H9 (cell line): ENCODE measurements at regions not wholly inside any gene's neighbourhood (a gene's known extent, or its start where the extent isn't known, plus 50 kb on each side); places are given as distances from the start of the nearest gene placed in this dataset.

Experiments used
- DNase-seq: peaks from one replicate; pipeline ENCODE4 v3.0.0-alpha.2; 2017
- H2AFZ ChIP-seq: one replicate; pipeline ENCODE4 v1.6.1; 2013; ENCODE audit warnings: mild to moderate bottlenecking, low read length, control low read depth, moderate library complexity
- H2AK5ac ChIP-seq: 2 replicates; pipeline ENCODE4 v1.6.1; 2013; ENCODE audit warnings: low read length, control low read depth, mixed read lengths; ENCODE audit not compliant: insufficient read length
- H2BK120ac ChIP-seq: one replicate; pipeline ENCODE4 v1.6.1; 2013; ENCODE audit warnings: low read depth, mild to moderate bottlenecking, low read length, control low read depth, inconsistent platforms; ENCODE audit not compliant: poor library complexity, severe bottlenecking
- H2BK12ac ChIP-seq: 2 replicates; pipeline ENCODE4 v1.6.1; 2013; ENCODE audit warnings: low read length, control low read depth, mixed read lengths, low read depth; ENCODE audit not compliant: insufficient read length
- H2BK15ac ChIP-seq: 2 replicates; pipeline ENCODE4 v1.6.1; 2013; ENCODE audit warnings: low read depth, low read length, control low read depth
- H2BK20ac ChIP-seq: one replicate; pipeline ENCODE4 v1.6.1; 2013; ENCODE audit warnings: low read depth, mild to moderate bottlenecking, low read length, control low read depth, inconsistent platforms; ENCODE audit not compliant: poor library complexity, severe bottlenecking
- H2BK5ac ChIP-seq: 2 replicates; pipeline ENCODE4 v1.6.1; 2013; ENCODE audit warnings: low read length, control low read depth, mixed read lengths; ENCODE audit not compliant: insufficient read length
- H3K14ac ChIP-seq: 2 replicates; pipeline ENCODE4 v1.6.1; 2013; ENCODE audit warnings: low read length, control low read depth; ENCODE audit not compliant: insufficient read depth
- H3K18ac ChIP-seq: 2 replicates; pipeline ENCODE4 v1.6.1; 2013; ENCODE audit warnings: low read depth, mild to moderate bottlenecking, mixed read lengths, low read length, control low read depth; ENCODE audit not compliant: insufficient read length
- H3K23ac ChIP-seq: 2 replicates; pipeline ENCODE4 v1.6.1; 2013; ENCODE audit warnings: low read length, control low read depth, mixed read lengths, low read depth; ENCODE audit not compliant: insufficient read length
- H3K23me2 ChIP-seq: 2 replicates; pipeline ENCODE4 v1.6.1; 2013; ENCODE audit warnings: low read depth, mild to moderate bottlenecking, mixed read lengths, low read length, control low read depth; ENCODE audit not compliant: insufficient read length, poor library complexity, severe bottlenecking
- H3K27ac ChIP-seq: 2 replicates; pipeline ENCODE4 v1.5.1; 2013; ENCODE audit warnings: low read length, control low read depth, mixed read lengths, low read depth; ENCODE audit not compliant: insufficient read length
- H3K27me3 ChIP-seq: 2 replicates; pipeline ENCODE4 v1.6.1; 2013; ENCODE audit warnings: low read length, control low read depth, inconsistent platforms; ENCODE audit not compliant: insufficient read depth
- H3K4ac ChIP-seq: 2 replicates; pipeline ENCODE4 v1.6.1; 2013; ENCODE audit warnings: low read depth, mild to moderate bottlenecking, control low read depth, inconsistent platforms, low read length, moderate library complexity
- H3K4me1 ChIP-seq: 2 replicates; pipeline ENCODE4 v1.6.1; 2013; ENCODE audit warnings: low read length, control low read depth, inconsistent platforms; ENCODE audit not compliant: insufficient read depth
- H3K4me2 ChIP-seq: 2 replicates; pipeline ENCODE4 v1.6.1; 2013; ENCODE audit warnings: low read length, control low read depth, mixed read lengths; ENCODE audit not compliant: insufficient read length, insufficient read depth
- H3K56ac ChIP-seq: 2 replicates; pipeline ENCODE4 v1.6.1; 2013; ENCODE audit warnings: low read depth, mild to moderate bottlenecking, mixed read lengths, low read length, control low read depth; ENCODE audit not compliant: insufficient read length
- H3K79me1 ChIP-seq: 2 replicates; pipeline ENCODE4 v1.6.1; 2013; ENCODE audit warnings: low read depth, mild to moderate bottlenecking, moderate library complexity, low read length, control low read depth, inconsistent platforms; ENCODE audit not compliant: insufficient read depth, poor library complexity, severe bottlenecking
- H3K79me2 ChIP-seq: 2 replicates; pipeline ENCODE4 v1.6.1; 2013; ENCODE audit warnings: low read length, control low read depth, inconsistent platforms; ENCODE audit not compliant: insufficient read depth
- H3K9ac ChIP-seq: 2 replicates; pipeline ENCODE4 v1.6.1; 2013; ENCODE audit warnings: low read length, control low read depth, mixed read lengths; ENCODE audit not compliant: insufficient read length; ENCODE audit errors: extremely low read depth
- H3K9me3 ChIP-seq: one replicate; pipeline ENCODE4 v1.6.1; 2013; ENCODE audit warnings: low read depth, low read length, inconsistent platforms; ENCODE audit not compliant: control insufficient read depth
- H3T11ph ChIP-seq: one replicate; pipeline ENCODE4 v1.6.1; 2013; ENCODE audit warnings: mild to moderate bottlenecking, low read length, control low read depth, inconsistent platforms
- H4K20me1 ChIP-seq: one replicate; pipeline ENCODE4 v1.6.1; 2013; ENCODE audit not compliant: control insufficient read depth, insufficient read length, insufficient read depth
- H4K5ac ChIP-seq: 2 replicates; pipeline ENCODE4 v1.6.1; 2013; ENCODE audit warnings: low read depth, mild to moderate bottlenecking, mixed read lengths, low read length, control low read depth; ENCODE audit not compliant: insufficient read length
- H4K8ac ChIP-seq: replicated peaks from 2 replicates; pipeline ENCODE4 v1.6.1; 2013; ENCODE audit warnings: low read length, control low read depth, mixed read lengths, low read depth; ENCODE audit not compliant: insufficient read length
- H4K91ac ChIP-seq: 2 replicates; pipeline ENCODE4 v1.6.1; 2013; ENCODE audit warnings: low read depth, mild to moderate bottlenecking, moderate library complexity, mixed read lengths, low read length, control low read depth; ENCODE audit not compliant: insufficient read length
- H3K27ac Mint-ChIP-seq, 3 experiments: 2 replicates in 2 of 3; 3 replicates in 1 of 3; pipeline ENCODE4 v1.8.0; 2020 to 2021; ENCODE audit warnings: mixed read lengths in 3 of 3, mild to moderate bottlenecking in 1 of 3, moderate library complexity in 1 of 3
- H3K27me3 Mint-ChIP-seq: 2 replicates; pipeline ENCODE4 v1.8.0; 2021; ENCODE audit warnings: low read depth, mild to moderate bottlenecking, moderate library complexity, mixed read lengths
- H3K36me3 Mint-ChIP-seq, 3 experiments: 2 replicates in 2 of 3; 3 replicates in 1 of 3; pipeline ENCODE4 v1.8.0; 2020 to 2021; ENCODE audit warnings: low read depth in 3 of 3, mixed read lengths in 3 of 3; ENCODE audit not compliant: insufficient read depth in 1 of 3
- H3K4me1 Mint-ChIP-seq, 2 experiments: 2 replicates each; pipeline ENCODE4 v1.8.0; 2020; ENCODE audit warnings: mixed read lengths in 2 of 2
- H3K4me3 Mint-ChIP-seq, 2 experiments: 2 replicates in 1 of 2; 3 replicates in 1 of 2; pipeline ENCODE4 v1.8.0; 2020 to 2021; ENCODE audit warnings: mild to moderate bottlenecking in 2 of 2, mixed read lengths in 2 of 2, moderate library complexity in 1 of 2
- H3K9me3 Mint-ChIP-seq, 2 experiments: 2 replicates in 1 of 2; 3 replicates in 1 of 2; pipeline ENCODE4 v1.8.0; 2020; ENCODE audit warnings: mild to moderate bottlenecking in 2 of 2, mixed read lengths in 2 of 2, moderate library complexity in 1 of 2
- CTCF ChIP-seq: fragments of 200-600 bp; sonication (generic); conservative IDR thresholded peaks from 3 replicates; pipeline ENCODE4 v1.8.0; 2021; ENCODE audit warnings: antibody characterized with exemption, mild to moderate bottlenecking
- WGBS: extraction: QIAGEN DNeasy Blood & Tissue Kit; methylation state at CpG from one replicate; pipeline ENCODE4 v1.1.7; 2013; ENCODE audit warnings: missing lambda C conversion rate, low lambda C conversion rate, mixed read lengths; ENCODE audit not compliant: insufficient read length; ENCODE audit errors: extremely low coverage; 5-methylcytosine and 5-hydroxymethylcytosine counted together

GRCh38 chr6:113011389-113011788 lies 664.3 kb downstream of the RFPL4B start:
- Histone ChIP-seq H3K4me2 (no peak overlapping the region), H3K23me2 (no peaks in the 10 kb centered on the region), H3K4me1 (no peaks in the 10 kb centered on the region; the same call in 1 of the 2 replicates), H4K8ac (no peak overlapping the region), H2BK5ac (no peak overlapping the region), H2BK20ac (no peak overlapping the region), H4K91ac (no peak overlapping the region), H3K79me1 (no peaks in the 10 kb centered on the region), H3T11ph (no peak overlapping the region), H3K27ac (no peak overlapping the region), H3K23ac (no peak overlapping the region), H2AFZ (no peak overlapping the region), H3K56ac (no peak overlapping the region), H2BK120ac (no peak overlapping the region), H4K5ac (no peak overlapping the region), H3K18ac (no peak overlapping the region), H3K9ac (no peak overlapping the region), H2BK12ac (no peak overlapping the region), H3K4ac (no peak overlapping the region), H3K27me3 (no peaks in the 10 kb centered on the region), H3K79me2 (no peaks in the 10 kb centered on the region), H2BK15ac (no peak overlapping the region), H2AK5ac (no peak overlapping the region), H4K20me1 (no peaks in the 10 kb centered on the region), H3K14ac (no peak overlapping the region), H3K9me3 (no peaks in the 10 kb centered on the region)
- no peak for TF ChIP-seq CTCF
- no peaks in the 10 kb centered on the region for H3K36me3 Mint-ChIP-seq
- no peaks in the 10 kb centered on the region for H3K9me3 Mint-ChIP-seq
- WGBS = no CpG with 5 or more reads among the region's 1 CpG
- no peaks in the 10 kb centered on the region for H3K27me3 Mint-ChIP-seq
- no peak overlapping the region for H3K4me3 Mint-ChIP-seq
- no peak for DNase-seq
- peaks cover 6 to 9% of the 10 kb centered on the region in 2 experiments for H3K4me1 Mint-ChIP-seq
- H3K27ac Mint-ChIP-seq = no peak overlapping the region
